ENCODE measurements at regions not wholly inside any gene's neighbourhood (a gene's known extent, or its start where the extent isn't known, plus 50 kb on each side); places are given as distances from the start of the nearest gene placed in this dataset.

GRCh38 chr6:139638179-139638941, 263.9 kb upstream of the CITED2 start:
- no peak for DNase-seq (ENCODE audit: low read depth)

- no peak for DNase-seq (ENCODE audit: low read depth)
Observed at GRCh38 chr6:139637766-139638165, 263.3 kb upstream of the CITED2 start.

- no peak for DNase-seq (ENCODE audit: low read depth)
Observed at GRCh38 chr6:139636391-139636790, 261.9 kb upstream of the CITED2 start.

GRCh38 chr6:139635401-139636130, 261.1 kb upstream of the CITED2 start:
- DNase-seq (ENCODE audit: low read depth) = no peak

- no peak for DNase-seq (ENCODE audit: low read depth)
Observed at GRCh38 chr6:139632840-139633239, 258.4 kb upstream of the CITED2 start.

- DNase-seq (ENCODE audit: low read depth) = no peak
Observed at GRCh38 chr6:139628270-139628669, 253.8 kb upstream of the CITED2 start.

- DNase-seq (ENCODE audit: low read depth) = no peak
Observed at GRCh38 chr6:139627091-139627490, 252.6 kb upstream of the CITED2 start.

- DNase-seq (ENCODE audit: low read depth) = no peak
Observed at GRCh38 chr6:139625998-139626975, 251.8 kb upstream of the CITED2 start.

- no peak for DNase-seq (ENCODE audit: low read depth)
Observed at GRCh38 chr6:139625081-139625939, 250.9 kb upstream of the CITED2 start.

- no peak for DNase-seq (ENCODE audit: low read depth)
Observed at GRCh38 chr6:139623372-139623771, 248.9 kb upstream of the CITED2 start.

GRCh38 chr6:139613496-139613895, 239.0 kb upstream of the CITED2 start:
- DNase-seq (ENCODE audit: low read depth) = no peak

- DNase-seq (ENCODE audit: low read depth) = no peak
Observed at GRCh38 chr6:139612135-139612465, 237.7 kb upstream of the CITED2 start.

GRCh38 chr6:139611327-139612134, 237.1 kb upstream of the CITED2 start:
- no peak for DNase-seq (ENCODE audit: low read depth)

GRCh38 chr6:139608466-139609261, 234.2 kb upstream of the CITED2 start:
- DNase-seq (ENCODE audit: low read depth) = peak; percentile 64

- peak; percentile 99 for DNase-seq (ENCODE audit: low read depth)
Observed at GRCh38 chr6:139605350-139605749, 230.9 kb upstream of the CITED2 start.

GRCh38 chr6:139603581-139603980, 229.1 kb upstream of the CITED2 start:
- no peak for DNase-seq (ENCODE audit: low read depth)

GRCh38 chr6:139602577-139602976, 228.1 kb upstream of the CITED2 start:
- DNase-seq (ENCODE audit: low read depth) = no peak

GRCh38 chr6:139600919-139601475, 226.5 kb upstream of the CITED2 start:
- no peak for DNase-seq (ENCODE audit: low read depth)

GRCh38 chr6:139600343-139600742, 225.9 kb upstream of the CITED2 start:
- no peak for DNase-seq (ENCODE audit: low read depth)
